ENCODE measurements at regions not wholly inside any gene's neighbourhood (a gene's known extent, or its start where the extent isn't known, plus 50 kb on each side); places are given as distances from the start of the nearest gene placed in this dataset.

DNA sequence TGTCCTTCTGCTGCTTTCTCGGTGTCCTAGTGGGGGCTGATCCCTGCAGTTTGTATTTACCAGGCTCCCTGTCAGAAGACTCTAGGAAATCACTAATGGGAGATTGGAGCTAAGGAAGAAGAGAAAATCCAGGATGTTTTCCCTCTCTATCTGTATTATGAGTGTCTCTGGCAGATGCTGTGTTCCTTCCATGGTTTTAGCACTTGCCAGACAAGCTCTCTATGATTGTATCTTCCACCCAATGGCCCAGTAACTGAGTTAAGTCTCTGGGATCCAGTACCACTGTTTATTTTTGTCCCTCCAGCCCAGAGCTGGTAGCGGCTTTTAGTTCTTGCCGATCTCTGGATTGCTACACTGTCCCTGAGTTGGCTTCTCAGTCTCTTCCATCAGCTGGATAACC is 494.8 kb upstream of the SLC39A10 start:
- no peaks in the 10 kb centered on the region for H3K4me1 ChIP-seq (ENCODE audit: control insufficient read depth in 2 of 3, insufficient read depth in 2 of 3, low read depth in 1 of 3, low read length in 3 of 3)
- no peak for TF ChIP-seq CTCF (IDR thresholded peaks at IDR 0.05; ENCODE audit: borderline replicate concordance, extremely low read depth, insufficient read depth)
- intact Hi-C loops (cut with DNase I): no loop called here
- H3K36me3 ChIP-seq (ENCODE audit: control insufficient read depth in 2 of 3, insufficient read depth in 3 of 3, low read length in 3 of 3): no peaks in the 10 kb centered on the region
- no peak overlapping the region for H3K4me3 ChIP-seq (ENCODE audit: low read length in 3 of 3)
- no peak overlapping the region for H3K27ac ChIP-seq (ENCODE audit: low read depth in 2 of 2, low read length in 2 of 2)
- DNase-seq (no peak), FAIRE-seq (no peak)
- no peak overlapping the region for H3K9ac ChIP-seq (ENCODE audit: low read length in 3 of 3)
- H3K27me3 ChIP-seq (ENCODE audit: control insufficient read depth, insufficient read depth, low read length): no peaks in the 10 kb centered on the region
- H3K9me3 ChIP-seq (ENCODE audit: control insufficient read depth in 2 of 3, insufficient read depth in 1 of 3, low read length in 3 of 3): no peaks in the 10 kb centered on the region

GRCh38 chr2:195160963-195161362 is 496.1 kb upstream of the SLC39A10 start:
- DNase-seq: no peak
- intact Hi-C loops (cut with DNase I): no loop called here
- no peak for FAIRE-seq
- Histone ChIP-seq H3K9me3 (ENCODE audit: control insufficient read depth in 2 of 3, insufficient read depth in 1 of 3, low read length in 3 of 3) (no peaks in the 10 kb centered on the region), H3K27me3 (ENCODE audit: control insufficient read depth, insufficient read depth, low read length) (no peaks in the 10 kb centered on the region), H3K9ac (ENCODE audit: low read length in 3 of 3) (no peak overlapping the region), H3K27ac (ENCODE audit: low read depth in 2 of 2, low read length in 2 of 2) (no peak overlapping the region), H3K4me3 (ENCODE audit: low read length in 3 of 3) (no peak overlapping the region), H3K36me3 (ENCODE audit: control insufficient read depth in 2 of 3, insufficient read depth in 3 of 3, low read length in 3 of 3) (no peaks in the 10 kb centered on the region), H3K4me1 (ENCODE audit: control insufficient read depth in 2 of 3, insufficient read depth in 2 of 3, low read depth in 1 of 3, low read length in 3 of 3) (no peaks in the 10 kb centered on the region)
- no peak for TF ChIP-seq CTCF (IDR thresholded peaks at IDR 0.05; ENCODE audit: borderline replicate concordance, extremely low read depth, insufficient read depth)

GRCh38 chr2:195151711-195152110 is 505.3 kb upstream of the SLC39A10 start:
- Histone ChIP-seq H3K27me3 (ENCODE audit: control insufficient read depth, insufficient read depth, low read length) (no peaks in the 10 kb centered on the region), H3K9ac (ENCODE audit: low read length in 3 of 3) (no peak overlapping the region), H3K4me1 (ENCODE audit: control insufficient read depth in 2 of 3, insufficient read depth in 2 of 3, low read depth in 1 of 3, low read length in 3 of 3) (no peaks in the 10 kb centered on the region), H3K9me3 (ENCODE audit: control insufficient read depth in 2 of 3, insufficient read depth in 1 of 3, low read length in 3 of 3) (no peaks in the 10 kb centered on the region), H3K36me3 (ENCODE audit: control insufficient read depth in 2 of 3, insufficient read depth in 3 of 3, low read length in 3 of 3) (no peaks in the 10 kb centered on the region), H3K27ac (ENCODE audit: low read depth in 2 of 2, low read length in 2 of 2) (no peak overlapping the region), H3K4me3 (ENCODE audit: low read length in 3 of 3) (no peak overlapping the region)
- FAIRE-seq (no peak), DNase-seq (no peak)
- intact Hi-C loops (cut with DNase I): no loop called here
- TF ChIP-seq CTCF (IDR thresholded peaks at IDR 0.05; ENCODE audit: borderline replicate concordance, extremely low read depth, insufficient read depth): no peak

DNA sequence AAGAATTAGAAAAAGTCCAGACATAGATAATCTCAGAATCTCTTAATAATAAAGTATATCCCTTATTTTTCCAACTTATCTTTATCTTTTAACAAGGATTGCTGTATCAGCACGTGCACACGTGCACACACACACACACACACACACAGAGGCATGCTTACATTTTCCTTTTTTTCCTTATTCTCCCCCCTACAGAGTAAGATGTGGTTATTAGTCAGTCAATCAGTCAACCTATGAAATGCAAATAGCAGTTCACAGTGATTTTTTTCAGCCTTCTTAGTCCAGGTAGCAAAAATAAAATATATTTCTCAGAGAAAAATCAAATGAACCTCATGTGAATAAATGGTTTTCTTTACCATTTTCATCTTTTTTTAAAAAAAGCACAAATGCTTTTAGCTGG is 506.2 kb upstream of the SLC39A10 start:
- no peaks in the 10 kb centered on the region for H3K36me3 ChIP-seq (ENCODE audit: control insufficient read depth in 2 of 3, insufficient read depth in 3 of 3, low read length in 3 of 3)
- intact Hi-C loops (cut with DNase I): no loop called here
- FAIRE-seq (no peak), DNase-seq (no peak)
- no peaks in the 10 kb centered on the region for H3K4me1 ChIP-seq (ENCODE audit: control insufficient read depth in 2 of 3, insufficient read depth in 2 of 3, low read depth in 1 of 3, low read length in 3 of 3)
- H3K9me3 ChIP-seq (ENCODE audit: control insufficient read depth in 2 of 3, insufficient read depth in 1 of 3, low read length in 3 of 3): no peaks in the 10 kb centered on the region
- H3K27ac ChIP-seq (ENCODE audit: low read depth in 2 of 2, low read length in 2 of 2): no peak overlapping the region
- H3K27me3 ChIP-seq (ENCODE audit: control insufficient read depth, insufficient read depth, low read length): no peaks in the 10 kb centered on the region
- H3K9ac ChIP-seq (ENCODE audit: low read length in 3 of 3): no peak overlapping the region
- no peak for TF ChIP-seq CTCF (IDR thresholded peaks at IDR 0.05; ENCODE audit: borderline replicate concordance, extremely low read depth, insufficient read depth)
- no peak overlapping the region for H3K4me3 ChIP-seq (ENCODE audit: low read length in 3 of 3)
